ENCODE measurements at regions not wholly inside any gene's neighbourhood (a gene's known extent, or its start where the extent isn't known, plus 50 kb on each side); places are given as distances from the start of the nearest gene placed in this dataset.

DNA sequence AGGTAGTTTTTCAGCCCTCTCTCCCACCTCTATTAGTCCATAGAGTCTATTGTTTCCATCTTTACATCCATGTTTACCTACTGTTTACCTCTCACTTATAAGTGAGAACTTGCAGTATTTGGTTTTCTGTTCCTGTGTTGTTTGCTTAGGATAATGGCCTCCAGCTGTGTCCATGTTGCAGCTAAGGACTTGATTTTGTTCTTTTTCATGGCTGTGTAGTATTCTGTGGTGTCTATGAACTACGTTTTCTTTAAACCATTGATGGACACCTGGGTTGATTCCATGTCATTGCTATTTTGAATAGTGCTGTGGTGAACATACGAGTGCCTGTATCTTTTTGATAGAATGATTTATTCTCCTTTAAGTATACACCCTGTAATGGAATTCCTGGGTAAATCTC is 292.4 kb downstream of the PHF14 start:
- no peak for TF ChIP-seq POLR2AphosphoS5 (IDR thresholded peaks at IDR 0.05)
- TF ChIP-seq CTCF (IDR thresholded peaks at IDR 0.05): no peak
- TF ChIP-seq POLR2A (IDR thresholded peaks at IDR 0.05): no peak
- no peak for TF ChIP-seq EP300 (IDR thresholded peaks at IDR 0.05)
